Natural killer cell treated with Interleukin-12 subunit alpha and Interleukin-12 subunit beta and Interleukin-15 and Interleukin-18, amount 100 ng/mL, for 72 hours (primary cell): ENCODE measurements at regions not wholly inside any gene's neighbourhood (a gene's known extent, or its start where the extent isn't known, plus 50 kb on each side); places are given as distances from the start of the nearest gene placed in this dataset.

Experiments
- ATAC-seq, 2 donors: fragments of 150-1000 bp; cut with Tn5 transposase in 1 of 2; sonication (Bioruptor Pico), chemical (Tn5 transposase) in 1 of 2; 2 replicates each; pipeline ENCODE4 v1.10.0; 2021
- DNase-seq: peaks from one replicate; pipeline ENCODE4 v3.0.0; 2022; ENCODE audit warnings: low spot score
- H3K27ac Mint-ChIP-seq, 2 donors: 1 replicate in 1 of 2; 2 replicates in 1 of 2; pipeline ENCODE4 v1.8.0; 2022; ENCODE audit warnings: mixed read lengths in 2 of 2, mild to moderate bottlenecking in 1 of 2, moderate library complexity in 1 of 2
- H3K27me3 Mint-ChIP-seq, 2 donors: 1 replicate in 1 of 2; 2 replicates in 1 of 2; pipeline ENCODE4 v1.8.0; 2022; ENCODE audit warnings: mixed read lengths in 2 of 2
- H3K36me3 Mint-ChIP-seq: one replicate; pipeline ENCODE4 v1.8.0; 2022; ENCODE audit warnings: mixed read lengths
- H3K4me1 Mint-ChIP-seq, 2 donors: 1 replicate in 1 of 2; 2 replicates in 1 of 2; pipeline ENCODE4 v1.8.0; 2022; ENCODE audit warnings: low read depth in 2 of 2, mixed read lengths in 2 of 2, mild to moderate bottlenecking in 1 of 2
- H3K4me3 Mint-ChIP-seq: one replicate; pipeline ENCODE4 v1.8.0; 2022; ENCODE audit warnings: mixed read lengths
- H3K9me3 Mint-ChIP-seq: 2 replicates; pipeline ENCODE4 v1.8.0; 2022; ENCODE audit warnings: mixed read lengths

DNA sequence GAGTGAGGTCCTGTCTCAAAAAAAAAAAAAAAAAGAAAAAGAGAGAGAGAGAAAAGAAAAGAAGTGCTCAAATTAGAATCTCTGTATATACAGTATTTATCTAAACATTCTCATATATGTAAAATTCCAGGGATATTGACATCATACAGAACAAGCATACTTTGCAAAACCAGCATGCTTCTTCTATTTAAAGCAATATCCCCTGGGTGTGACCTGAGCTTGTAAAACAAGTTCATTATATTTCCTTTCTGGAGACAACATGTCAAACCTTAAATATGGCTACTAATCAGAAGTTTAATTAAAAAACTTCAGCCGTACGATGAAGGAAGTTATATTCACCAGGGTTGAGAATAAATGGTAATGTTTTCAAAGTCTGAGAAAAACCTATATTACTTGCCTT lies 175.8 kb upstream of the HMGA2 start:
- Mint-ChIP-seq H3K9me3 (peaks cover 8% of the 10 kb centered on the region), H3K27me3 (peaks cover 16 to 17% of the 10 kb centered on the region in 2 donors), H3K36me3 (peaks cover 5% of the 10 kb centered on the region), H3K27ac (no peak overlapping the region), H3K4me1 (peaks cover 6 to 8% of the 10 kb centered on the region in 2 donors), H3K4me3 (no peak overlapping the region)
- ATAC-seq, result no peak
- no peak for DNase-seq

DNA sequence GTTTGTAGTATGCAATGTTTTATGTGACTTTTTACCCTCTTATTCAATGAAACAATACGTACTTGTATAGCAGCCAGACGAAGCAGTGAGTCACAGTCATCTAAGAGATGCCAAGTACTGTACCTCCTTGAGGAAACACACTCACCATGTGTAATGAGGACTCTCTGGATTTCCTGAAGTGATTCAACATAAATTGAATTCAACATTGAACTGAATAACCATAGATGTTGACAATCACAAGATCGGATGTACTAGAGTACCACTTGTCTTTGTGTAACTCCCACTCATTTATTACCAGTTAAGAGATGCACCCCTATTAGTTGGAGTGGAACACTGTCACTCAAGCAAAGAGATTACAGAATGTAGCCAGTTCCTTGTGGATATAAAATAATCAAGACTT lies 175.2 kb upstream of the HMGA2 start:
- H3K27me3 Mint-ChIP-seq, result peaks cover 13 to 16% of the 10 kb centered on the region in 2 donors
- peaks cover 5% of the 10 kb centered on the region for H3K36me3 Mint-ChIP-seq
- peaks cover 6 to 13% of the 10 kb centered on the region in 2 donors for H3K4me1 Mint-ChIP-seq
- DNase-seq, result no peak
- H3K9me3 Mint-ChIP-seq, result peaks cover 8% of the 10 kb centered on the region
- no peak for ATAC-seq
- peak overlapping the region in 1 of 2 donors; percentile 52 for H3K27ac Mint-ChIP-seq
- no peak overlapping the region for H3K4me3 Mint-ChIP-seq

DNA sequence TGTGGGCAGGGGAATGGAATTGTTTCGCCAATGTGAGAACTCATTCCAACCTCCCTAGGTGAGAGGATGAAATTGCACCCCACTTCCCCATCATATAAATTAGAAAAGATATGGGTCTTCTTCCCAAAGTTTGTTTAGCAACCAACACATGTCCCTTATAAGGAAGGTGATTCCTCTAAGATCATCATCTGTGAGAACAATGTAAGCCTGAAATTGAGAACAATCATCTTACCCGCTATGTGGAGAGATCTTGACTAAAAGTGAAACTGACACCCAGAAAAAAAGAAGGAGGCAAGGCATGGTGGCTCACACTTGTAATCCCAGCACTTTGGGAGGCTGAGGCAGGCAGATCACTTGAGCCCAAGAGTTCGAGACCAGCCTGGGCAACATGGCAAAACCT lies 173.2 kb upstream of the HMGA2 start:
- H3K4me1 Mint-ChIP-seq, result peaks cover 8 to 16% of the 10 kb centered on the region in 2 donors
- H3K27me3 Mint-ChIP-seq, result peaks cover 12 to 13% of the 10 kb centered on the region in 2 donors
- DNase-seq, result no peak
- peaks cover 8% of the 10 kb centered on the region for H3K9me3 Mint-ChIP-seq
- H3K36me3 Mint-ChIP-seq, result peaks cover 5% of the 10 kb centered on the region
- no peak overlapping the region for H3K4me3 Mint-ChIP-seq
- peak overlapping the region; percentile 22 to 71 for H3K27ac Mint-ChIP-seq
- ATAC-seq, result no peak

DNA sequence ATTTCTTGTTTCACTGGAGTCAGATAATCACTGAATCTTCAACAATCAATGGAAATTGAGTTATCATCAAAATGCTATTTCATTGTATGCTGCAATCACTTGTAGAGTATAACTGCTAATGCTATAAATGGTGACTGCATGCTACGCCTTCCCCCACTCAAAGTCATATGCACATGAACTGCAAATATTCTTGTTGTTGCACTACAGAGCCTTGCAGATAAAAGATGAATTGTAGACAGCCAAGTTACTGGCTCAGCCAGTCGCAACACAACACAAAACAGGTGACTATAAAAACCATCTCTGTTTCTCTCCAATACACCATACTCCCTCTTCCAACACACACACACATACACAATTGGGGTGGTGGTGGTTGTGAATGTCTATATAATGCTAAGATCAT lies 171.0 kb upstream of the HMGA2 start:
- DNase-seq (no peak), ATAC-seq (no peak)
- peaks cover 15 to 21% of the 10 kb centered on the region in 2 donors for H3K27me3 Mint-ChIP-seq
- peaks cover 5% of the 10 kb centered on the region for H3K36me3 Mint-ChIP-seq
- peak overlapping the region in 1 of 2 donors; percentile 68 for H3K27ac Mint-ChIP-seq
- H3K9me3 Mint-ChIP-seq, result peaks cover 8% of the 10 kb centered on the region
- H3K4me1 Mint-ChIP-seq, result peaks cover 29% of the 10 kb centered on the region in 2 donors
- H3K4me3 Mint-ChIP-seq, result no peak overlapping the region

DNA sequence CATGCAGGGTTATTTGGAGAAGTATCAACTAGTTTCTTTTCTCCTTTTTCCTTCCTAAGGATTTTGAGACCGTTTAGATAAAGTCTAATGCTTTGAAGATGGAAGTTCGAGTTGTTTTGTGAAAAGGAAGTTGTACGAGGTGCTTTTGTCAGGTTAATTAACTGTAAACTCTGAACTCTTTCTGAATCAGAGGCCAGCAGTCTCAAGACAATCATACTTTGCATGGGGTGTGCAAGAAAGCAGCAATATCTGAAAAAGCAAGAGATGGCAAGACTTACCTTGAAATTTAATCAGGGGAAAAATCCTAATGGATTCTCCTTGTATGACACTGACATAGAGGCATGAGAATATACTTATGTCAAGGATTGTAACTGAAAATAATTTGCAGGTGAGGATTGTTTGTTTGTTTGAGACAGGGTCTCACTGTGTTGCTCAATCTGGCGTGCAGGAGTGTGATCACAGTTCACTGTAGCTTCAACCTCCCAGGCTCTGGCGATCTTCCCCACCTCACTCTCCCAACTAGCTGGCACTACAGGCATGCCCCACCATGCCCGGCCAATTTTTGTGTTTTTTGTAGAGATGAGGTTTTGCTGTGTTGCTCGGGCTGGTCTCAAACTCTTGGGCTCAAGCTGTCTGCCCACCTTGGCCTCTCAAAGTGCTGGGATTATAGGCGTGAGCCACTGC lies 170.2 kb upstream of the HMGA2 start:
- no peak for DNase-seq
- Mint-ChIP-seq H3K9me3 (peaks cover 9% of the 10 kb centered on the region), H3K27me3 (peaks cover 17 to 27% of the 10 kb centered on the region in 2 donors), H3K36me3 (peaks cover 6% of the 10 kb centered on the region), H3K27ac (peak overlapping the region in 1 of 2 donors; percentile 68), H3K4me1 (peaks cover 30 to 33% of the 10 kb centered on the region in 2 donors), H3K4me3 (no peak overlapping the region)
- no peak for ATAC-seq

DNA sequence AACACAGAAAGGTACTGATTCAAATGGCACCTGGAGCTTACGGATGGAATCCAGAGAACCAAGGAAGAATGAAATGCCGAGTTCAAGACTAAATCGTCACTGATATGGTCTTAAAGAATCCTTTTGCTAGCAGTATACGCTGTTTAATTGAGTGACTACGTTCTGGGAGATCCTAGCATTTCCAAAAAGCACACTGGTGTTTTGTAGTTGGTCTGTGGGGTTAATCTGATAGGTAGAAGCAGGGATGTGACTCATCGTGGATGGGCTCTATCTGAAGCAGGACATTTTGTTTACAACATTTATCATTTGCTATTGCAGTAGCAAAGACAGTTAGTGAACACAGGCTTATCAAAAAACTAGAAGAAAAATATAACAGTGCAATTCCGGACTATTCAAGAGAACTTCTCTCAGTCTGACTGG lies 169.2 kb upstream of the HMGA2 start:
- peaks cover 13% of the 10 kb centered on the region for H3K36me3 Mint-ChIP-seq
- no peak for DNase-seq
- H3K27me3 Mint-ChIP-seq, result peaks cover 20 to 29% of the 10 kb centered on the region in 2 donors
- H3K4me3 Mint-ChIP-seq, result no peak overlapping the region
- peak overlapping the region in 1 of 2 donors; percentile 34 for H3K27ac Mint-ChIP-seq
- peaks cover 13% of the 10 kb centered on the region for H3K9me3 Mint-ChIP-seq
- no peak for ATAC-seq
- peaks cover 33 to 35% of the 10 kb centered on the region in 2 donors for H3K4me1 Mint-ChIP-seq

DNA sequence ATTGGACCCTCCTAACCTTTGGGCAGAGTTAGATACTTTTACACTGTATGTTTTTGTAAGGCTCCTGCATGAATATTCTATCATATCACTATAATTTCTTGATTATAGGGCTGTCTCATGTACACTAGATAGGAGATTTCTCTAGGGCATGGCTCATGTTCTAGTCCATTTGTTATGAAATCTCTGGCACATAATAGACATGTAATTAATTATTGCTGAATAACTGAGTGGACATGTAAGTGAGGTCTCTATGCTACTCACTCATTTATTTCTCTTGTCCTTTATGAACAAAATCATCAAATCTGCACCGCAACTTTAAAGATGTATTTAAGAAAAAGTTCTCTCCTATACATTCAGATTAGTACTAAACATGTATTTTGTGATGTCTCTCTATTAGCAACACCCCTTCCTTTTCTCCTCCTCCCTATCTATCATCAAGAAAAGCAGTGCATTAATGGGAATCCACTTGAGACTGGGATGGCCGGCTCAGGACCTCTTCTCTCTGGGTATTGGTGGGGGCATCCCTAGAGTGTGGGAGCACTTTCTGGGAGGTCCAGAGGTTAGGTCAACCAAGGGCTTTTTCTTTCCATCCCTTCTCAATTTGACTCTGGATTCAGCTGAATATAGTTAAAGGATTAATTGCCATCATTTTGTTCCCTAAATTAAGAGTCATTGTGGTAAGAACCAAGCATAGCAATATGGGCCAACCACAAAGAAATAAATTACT lies 168.0 kb upstream of the HMGA2 start:
- peaks cover 20 to 29% of the 10 kb centered on the region in 2 donors for H3K27me3 Mint-ChIP-seq
- no peak for ATAC-seq
- no peak for DNase-seq
- H3K9me3 Mint-ChIP-seq, result peaks cover 9% of the 10 kb centered on the region
- H3K4me1 Mint-ChIP-seq, result peaks cover 28 to 31% of the 10 kb centered on the region in 2 donors
- peak overlapping the region; percentile 90 to 97 for H3K27ac Mint-ChIP-seq
- peaks cover 9% of the 10 kb centered on the region for H3K36me3 Mint-ChIP-seq
- H3K4me3 Mint-ChIP-seq, result peak overlapping the region; percentile 63

DNA sequence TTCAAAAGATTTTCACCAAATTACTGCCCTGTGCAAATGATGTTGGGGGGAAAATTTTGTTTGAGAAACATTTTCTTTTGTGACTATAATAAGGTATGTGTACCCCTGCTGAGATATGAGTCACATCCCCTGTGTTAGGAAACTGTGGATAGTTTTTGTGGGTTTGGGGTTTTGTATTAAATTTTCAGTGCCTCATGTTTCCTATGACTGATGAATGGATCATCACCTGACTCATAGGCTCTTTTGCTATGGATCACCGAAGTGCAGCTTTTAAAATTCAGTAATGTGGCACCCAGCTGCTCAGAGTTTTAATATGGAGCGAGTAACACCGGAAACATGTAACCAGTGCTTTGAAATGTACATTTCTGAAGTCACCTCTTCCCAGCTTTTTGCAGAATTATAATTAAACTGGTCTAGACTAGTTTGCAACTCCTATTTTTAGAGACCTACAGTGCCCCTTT lies 167.4 kb upstream of the HMGA2 start:
- Mint-ChIP-seq H3K9me3 (peaks cover 9% of the 10 kb centered on the region), H3K4me1 (peaks cover 27 to 31% of the 10 kb centered on the region in 2 donors), H3K4me3 (peak overlapping the region; percentile 63), H3K36me3 (peaks cover 8% of the 10 kb centered on the region), H3K27me3 (peaks cover 20 to 29% of the 10 kb centered on the region in 2 donors), H3K27ac (peak overlapping the region; percentile 90 to 97)
- ATAC-seq, result peak; percentile 89 to 92
- DNase-seq, result no peak

DNA sequence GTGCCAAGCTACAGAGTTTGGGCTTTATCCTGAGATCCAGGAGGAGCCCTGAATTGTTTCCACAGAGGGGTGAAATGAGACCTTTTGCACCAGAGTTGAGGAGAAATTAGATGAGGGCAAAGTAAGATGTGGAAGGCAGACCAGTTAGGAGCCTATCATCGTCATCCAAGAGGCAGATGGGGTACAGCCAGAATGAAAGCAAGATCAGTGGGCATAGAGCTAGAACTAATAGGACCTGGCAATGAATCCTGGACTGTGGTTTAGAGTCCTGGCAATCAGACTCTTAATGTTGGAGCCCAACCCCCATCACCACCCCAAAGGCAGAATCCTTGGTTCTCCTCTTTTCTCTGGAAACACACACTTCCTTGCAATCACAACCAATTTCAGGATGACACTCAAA lies 166.6 kb upstream of the HMGA2 start:
- DNase-seq (no peak), ATAC-seq (no peak)
- Mint-ChIP-seq H3K4me3 (peak overlapping the region; percentile 63), H3K9me3 (peaks cover 9% of the 10 kb centered on the region), H3K36me3 (peaks cover 8% of the 10 kb centered on the region), H3K27ac (peak overlapping the region; percentile 90 to 97), H3K27me3 (peaks cover 20 to 29% of the 10 kb centered on the region in 2 donors), H3K4me1 (peaks cover 27 to 31% of the 10 kb centered on the region in 2 donors)

DNA sequence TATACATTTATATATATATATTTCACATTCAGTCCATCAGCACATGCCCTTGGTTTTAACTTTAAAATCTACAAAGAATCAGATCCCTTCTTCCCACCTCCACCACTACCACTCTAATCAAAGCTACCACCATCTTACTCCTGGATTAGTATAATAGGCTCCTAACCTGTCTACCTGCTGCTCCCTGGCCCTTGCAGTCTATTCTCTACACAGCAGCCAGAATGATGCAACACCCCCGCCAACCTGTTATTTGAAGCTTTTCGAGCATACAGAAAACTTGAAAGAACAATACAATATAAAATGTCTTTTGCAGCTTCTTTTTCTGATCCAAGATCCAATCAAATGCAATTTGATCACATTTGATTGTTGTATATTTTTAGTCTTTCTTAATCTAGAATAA lies 165.9 kb upstream of the HMGA2 start:
- ATAC-seq (no peak), DNase-seq (no peak)
- Mint-ChIP-seq H3K27me3 (peaks cover 16 to 30% of the 10 kb centered on the region in 2 donors), H3K9me3 (peaks cover 6% of the 10 kb centered on the region), H3K36me3 (peaks cover 9% of the 10 kb centered on the region), H3K4me3 (no peak overlapping the region), H3K4me1 (peaks cover 27 to 28% of the 10 kb centered on the region in 2 donors), H3K27ac (peak overlapping the region in 1 of 2 donors; percentile 97)

DNA sequence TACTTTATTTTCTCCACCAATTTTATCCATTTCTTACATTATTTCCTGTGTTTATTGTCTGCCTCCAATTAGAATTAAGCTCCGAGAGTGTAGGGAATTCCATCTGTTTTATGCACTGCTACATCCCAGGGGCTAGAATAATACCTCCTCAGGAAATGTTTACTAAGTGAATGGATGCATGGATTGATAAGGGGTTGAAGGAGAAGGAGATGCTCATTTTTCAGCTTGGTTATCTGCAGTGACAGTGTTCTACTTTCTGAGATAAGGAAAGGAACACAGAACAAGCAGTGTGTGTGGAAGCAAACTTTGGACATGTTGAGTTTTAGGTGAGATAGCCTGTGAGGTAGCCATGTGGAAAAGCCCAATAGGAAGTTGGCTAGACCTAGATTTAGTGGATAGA lies 164.6 kb upstream of the HMGA2 start:
- Mint-ChIP-seq H3K4me3 (no peak overlapping the region), H3K9me3 (peaks cover 11% of the 10 kb centered on the region), H3K27me3 (peaks cover 20 to 41% of the 10 kb centered on the region in 2 donors), H3K4me1 (peaks cover 29 to 30% of the 10 kb centered on the region in 2 donors), H3K36me3 (peaks cover 18% of the 10 kb centered on the region), H3K27ac (peak overlapping the region in 1 of 2 donors; percentile 5)
- DNase-seq (no peak), ATAC-seq (no peak)

DNA sequence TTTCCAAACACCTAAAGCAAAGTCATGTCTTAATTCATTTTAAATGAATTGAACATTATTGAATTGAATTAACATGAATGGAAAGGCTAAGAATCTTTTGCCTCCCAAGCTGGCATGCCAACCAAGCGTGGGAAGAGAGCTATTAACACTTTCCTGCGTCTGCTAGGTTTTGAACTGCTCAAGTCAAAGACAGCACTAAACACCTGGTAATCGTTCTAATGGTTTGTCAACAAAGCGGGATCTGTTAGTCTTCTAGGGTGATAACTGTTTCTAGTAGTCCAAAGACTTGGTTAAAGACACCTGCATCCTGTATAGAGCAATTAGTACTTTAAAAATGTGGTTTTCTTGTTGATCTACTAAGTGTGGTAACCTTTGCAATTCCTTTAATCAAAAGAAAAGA lies 164.2 kb upstream of the HMGA2 start:
- Mint-ChIP-seq H3K4me3 (no peak overlapping the region), H3K36me3 (peaks cover 22% of the 10 kb centered on the region), H3K27me3 (peaks cover 20 to 45% of the 10 kb centered on the region in 2 donors), H3K9me3 (peaks cover 14% of the 10 kb centered on the region), H3K27ac (no peak overlapping the region), H3K4me1 (peaks cover 33 to 34% of the 10 kb centered on the region in 2 donors)
- ATAC-seq, result no peak
- no peak for DNase-seq

DNA sequence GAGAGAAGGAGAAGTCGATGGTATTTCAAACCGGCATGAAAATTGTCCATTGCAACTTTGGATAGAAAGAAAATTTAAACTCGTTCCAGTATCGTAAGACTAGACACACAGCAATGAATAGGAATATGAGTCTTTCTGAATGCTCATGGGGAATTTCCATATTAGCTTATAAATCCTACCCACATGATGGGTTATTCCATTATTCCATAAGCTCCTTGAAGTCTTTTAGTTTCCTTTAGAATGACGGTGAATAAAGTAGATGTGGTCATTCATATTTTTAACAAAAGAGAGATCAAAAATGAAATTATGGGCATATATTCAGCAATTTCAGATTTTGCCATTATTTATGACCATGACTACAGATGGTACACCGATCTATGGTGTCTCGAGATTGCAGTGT lies 163.4 kb upstream of the HMGA2 start:
- Mint-ChIP-seq H3K27me3 (peaks cover 20 to 47% of the 10 kb centered on the region in 2 donors), H3K4me3 (no peak overlapping the region), H3K36me3 (peaks cover 28% of the 10 kb centered on the region), H3K27ac (no peak overlapping the region), H3K4me1 (peaks cover 38 to 40% of the 10 kb centered on the region in 2 donors), H3K9me3 (peaks cover 18% of the 10 kb centered on the region)
- no peak for ATAC-seq
- no peak for DNase-seq

DNA sequence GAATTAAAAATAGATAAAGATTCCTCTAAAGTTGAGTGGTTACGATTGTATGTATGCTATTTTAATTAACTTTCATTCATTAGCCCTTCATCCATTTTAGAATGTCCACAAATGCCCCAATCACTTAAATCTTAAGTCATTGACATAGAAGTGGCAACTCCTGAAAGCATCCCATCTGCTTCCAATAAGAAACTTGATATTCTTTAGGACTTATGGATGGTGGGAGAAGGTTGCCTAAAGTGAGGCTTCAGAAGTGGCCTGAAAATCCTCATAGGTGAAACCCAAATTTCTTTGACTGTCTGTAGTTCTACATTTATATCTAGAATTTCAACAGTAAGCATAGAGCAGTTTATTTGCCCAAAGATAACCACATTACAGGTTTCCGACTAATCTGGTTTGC lies 161.7 kb upstream of the HMGA2 start:
- ATAC-seq, result no peak
- Mint-ChIP-seq H3K27ac (no peak overlapping the region), H3K27me3 (peaks cover 15 to 37% of the 10 kb centered on the region in 2 donors), H3K36me3 (peaks cover 34% of the 10 kb centered on the region), H3K4me3 (no peak overlapping the region), H3K9me3 (peaks cover 18% of the 10 kb centered on the region), H3K4me1 (peaks cover 28 to 29% of the 10 kb centered on the region in 2 donors)
- no peak for DNase-seq
